Activated naive CD8-positive, alpha-beta T cell treated with anti-CD3 and anti-CD28 coated beads, Interleukin-2, amount 50 U/mL, for 16 hours (primary cell): ENCODE measurements at regions not wholly inside any gene's neighbourhood (a gene's known extent, or its start where the extent isn't known, plus 50 kb on each side); places are given as distances from the start of the nearest gene placed in this dataset.
"Not testable (repeated sequence)": the region's sequence is repeated elsewhere in the genome, so short reads cannot be mapped to it uniquely, and the experiment has no call there.

Source experiments
- DNase-seq: peaks from one replicate; pipeline ENCODE4 v3.0.0-alpha.2; 2020; ENCODE audit warnings: low read depth, low spot score

GRCh38 chr6:51224580-51225240, 406.0 kb downstream of the TFAP2B start:
- DNase-seq, result not testable (repeated sequence)

DNA sequence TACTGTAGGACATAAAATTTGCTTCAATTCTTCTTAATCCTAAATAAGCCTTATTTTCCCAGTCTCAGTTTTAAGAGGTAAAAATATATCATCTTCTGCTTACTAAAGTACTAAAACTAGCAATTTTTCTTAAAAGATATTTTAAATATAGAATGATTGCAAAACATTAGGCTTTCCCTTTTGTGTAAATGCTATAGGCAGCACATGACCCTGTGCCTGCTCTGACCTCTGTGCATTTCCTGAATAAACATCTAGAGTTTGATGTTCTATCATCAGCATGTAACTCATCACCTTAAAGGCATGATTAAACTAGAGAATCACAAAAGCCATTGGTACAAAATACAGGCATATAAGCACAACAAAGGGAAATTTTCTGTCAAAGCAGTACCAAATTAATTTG, 422.7 kb downstream of the TFAP2B start:
- no peak for DNase-seq

- DNase-seq, result no peak
These were observed 431.1 kb downstream of the TFAP2B start for GRCh38 chr6:51249798-51250197.

DNA sequence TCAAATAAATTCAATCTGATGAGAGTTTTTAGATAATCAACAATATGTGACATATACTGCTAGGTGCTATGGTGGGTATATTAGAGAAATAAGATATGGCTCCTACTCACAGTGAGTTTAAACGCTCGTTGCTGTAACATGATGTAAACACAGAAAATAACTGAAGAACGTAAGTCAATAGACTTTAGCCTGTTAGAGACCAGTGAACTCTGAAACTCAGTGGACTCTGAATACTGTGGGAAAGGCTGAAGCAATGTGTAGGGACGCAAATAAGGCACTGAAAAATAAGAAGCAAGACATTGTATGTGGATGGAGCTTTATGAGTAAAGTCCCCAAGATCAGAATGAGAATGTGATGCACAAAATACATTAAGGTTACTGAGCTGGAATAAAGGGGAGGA, 431.6 kb downstream of the TFAP2B start:
- DNase-seq, result no peak

DNA sequence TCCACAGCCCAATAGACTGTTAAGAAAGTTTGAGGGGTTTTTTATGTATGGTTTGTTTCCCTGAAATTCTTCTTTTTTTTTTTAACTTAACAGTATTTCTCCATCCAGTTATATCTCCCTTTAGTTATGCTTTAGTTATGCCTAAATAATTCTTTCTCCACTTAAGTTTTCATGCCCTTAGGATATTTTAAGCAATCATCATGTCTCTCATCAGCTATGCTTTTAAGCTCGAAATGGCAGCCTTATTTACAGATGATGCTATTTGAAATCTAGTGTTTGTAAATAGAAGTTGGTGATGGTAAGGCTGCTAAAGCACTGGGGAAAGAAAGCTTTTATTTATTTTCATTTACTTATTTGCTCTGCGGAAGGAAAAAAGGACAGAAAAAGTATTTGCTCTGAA, 439.3 kb downstream of the TFAP2B start:
- DNase-seq, result no peak

GRCh38 chr6:51260003-51260402, 441.3 kb downstream of the TFAP2B start:
- DNase-seq, result no peak

- no peak for DNase-seq
These were observed 443.0 kb downstream of the TFAP2B start for GRCh38 chr6:51261691-51262090.

DNA sequence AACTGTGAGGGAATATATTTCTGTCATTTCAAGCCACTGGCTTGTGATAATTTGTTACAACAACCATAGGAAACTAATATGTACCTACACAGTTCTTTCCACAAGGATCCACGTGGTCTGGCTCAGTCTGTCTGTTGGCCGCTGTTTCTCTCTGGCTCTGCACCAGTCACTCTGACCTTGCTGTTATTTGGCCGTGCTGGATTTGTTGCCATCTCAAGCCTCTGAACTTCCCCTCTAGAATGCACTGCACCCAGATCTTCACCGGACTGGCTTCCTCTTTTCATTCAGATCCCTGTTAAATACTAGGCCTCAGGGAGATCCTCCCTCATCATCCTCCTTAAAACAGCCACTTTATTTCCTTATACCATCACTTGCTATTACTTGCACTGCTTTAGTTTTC, 446.8 kb downstream of the TFAP2B start:
- no peak for DNase-seq

- DNase-seq, result no peak
These were observed 447.9 kb downstream of the TFAP2B start for GRCh38 chr6:51266604-51267003.

- DNase-seq, result no peak
These were observed 450.0 kb downstream of the TFAP2B start for GRCh38 chr6:51268666-51269065.

DNA sequence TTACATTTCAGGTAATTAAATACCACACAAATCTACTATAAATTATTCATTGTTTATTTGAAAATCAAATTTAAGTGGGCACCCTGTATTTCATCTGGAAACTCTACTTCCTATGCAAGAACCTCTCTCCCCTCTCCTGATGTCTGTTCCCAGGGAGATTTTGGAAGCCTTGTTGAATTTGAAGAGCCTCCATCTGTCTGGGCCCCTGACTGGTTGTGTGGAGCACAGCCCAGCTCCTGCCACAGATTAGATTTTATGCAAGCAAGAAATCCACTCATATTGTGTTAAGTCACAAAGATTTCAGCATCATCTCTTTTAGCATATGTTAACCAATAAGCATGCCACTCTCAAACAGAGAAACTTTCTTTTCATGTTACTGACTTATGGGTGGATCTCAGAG, 451.2 kb downstream of the TFAP2B start:
- DNase-seq, result no peak

GRCh38 chr6:51271615-51272014, 452.9 kb downstream of the TFAP2B start:
- DNase-seq, result no peak

GRCh38 chr6:51273228-51273961, 454.7 kb downstream of the TFAP2B start:
- DNase-seq, result no peak

DNA sequence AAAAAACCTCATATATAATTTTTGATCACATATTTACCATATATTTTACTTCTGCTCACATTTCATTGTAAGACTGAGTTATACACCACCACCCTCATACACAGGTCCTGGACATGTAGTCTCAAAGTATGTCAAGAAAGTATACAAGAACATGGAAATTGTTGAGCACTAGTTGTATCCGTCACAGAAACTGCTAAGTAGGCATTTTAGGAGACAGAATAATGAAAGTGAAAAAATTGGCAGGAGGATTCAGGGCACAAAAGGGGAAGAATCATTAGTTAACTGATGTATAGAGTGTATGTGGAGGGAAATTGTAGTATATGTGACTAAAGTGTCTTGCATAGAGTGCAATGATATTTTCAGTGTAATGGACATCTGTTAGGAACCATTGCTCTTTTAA, 458.8 kb downstream of the TFAP2B start:
- DNase-seq, result no peak

- DNase-seq, result no peak
These were observed 463.4 kb downstream of the TFAP2B start for GRCh38 chr6:51282026-51282425.

DNA sequence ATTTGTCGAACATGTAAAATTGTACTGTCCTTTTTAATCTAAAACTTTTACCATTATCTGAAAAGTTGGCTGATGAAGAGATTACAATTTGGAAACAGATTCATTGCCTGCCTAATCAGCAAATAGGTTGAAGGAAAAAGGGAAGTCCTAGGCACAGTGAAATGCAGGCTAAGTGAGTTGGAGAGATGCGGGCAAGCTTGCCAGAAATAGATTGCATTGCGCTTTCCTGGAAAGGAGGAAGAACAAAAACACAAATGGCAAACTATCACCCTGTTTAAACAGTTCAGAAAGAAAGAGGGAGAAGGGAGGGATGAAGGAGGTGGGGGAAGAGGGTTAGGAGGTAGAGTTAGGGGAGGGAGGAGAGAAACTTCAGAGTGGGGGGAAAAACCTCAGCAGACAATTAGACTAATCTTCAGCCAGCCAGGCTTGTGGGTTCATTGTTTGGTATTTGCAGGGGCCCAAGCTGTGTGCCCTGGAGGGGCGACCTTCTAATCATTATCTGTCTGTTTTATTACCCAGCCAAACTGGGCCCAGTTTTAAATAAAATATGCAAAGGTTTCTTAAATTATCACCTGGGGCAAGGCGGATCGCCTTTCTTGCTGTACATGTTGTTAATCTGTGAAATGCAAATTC, 465.2 kb downstream of the TFAP2B start:
- DNase-seq, result no peak

- DNase-seq, result no peak
These were observed 467.2 kb downstream of the TFAP2B start for GRCh38 chr6:51285876-51286275.

DNA sequence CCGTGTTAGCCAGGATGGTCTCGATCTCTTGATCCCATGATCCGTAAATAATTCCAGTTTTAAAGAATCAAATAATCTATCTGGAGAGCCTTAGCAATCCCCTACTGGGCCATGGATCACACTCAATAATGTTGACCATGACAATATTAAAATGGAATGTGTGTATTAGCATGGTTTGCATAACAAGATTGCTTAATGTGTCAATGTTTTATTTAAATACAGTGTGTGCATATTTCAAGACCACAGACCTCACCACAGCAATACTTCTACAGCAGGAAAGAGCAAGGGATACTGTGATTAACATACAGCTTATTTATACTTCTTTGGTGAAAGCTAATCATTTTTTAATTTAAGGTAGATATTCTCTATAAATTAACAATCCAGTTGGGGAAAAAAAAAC, 470.4 kb downstream of the TFAP2B start:
- DNase-seq, result no peak

DNA sequence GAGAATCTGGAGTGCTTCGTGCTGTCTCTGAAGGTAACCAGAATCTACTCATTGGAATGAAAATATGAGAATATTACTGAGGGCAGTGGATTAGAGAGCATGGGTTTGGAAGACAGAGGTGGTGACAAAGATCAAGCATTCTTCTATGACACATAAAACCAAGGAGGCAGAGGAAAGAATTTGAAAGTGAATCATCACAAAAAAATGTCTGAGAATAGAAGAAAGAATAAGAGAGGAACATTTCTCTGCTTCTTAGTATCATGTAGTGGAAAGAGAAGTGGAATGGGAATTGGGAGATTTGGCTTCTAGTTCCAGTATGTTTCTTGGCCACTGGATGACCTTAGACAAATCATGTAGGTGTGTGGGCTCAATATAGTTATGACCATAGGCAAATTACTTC, 474.0 kb downstream of the TFAP2B start:
- DNase-seq, result no peak

DNA sequence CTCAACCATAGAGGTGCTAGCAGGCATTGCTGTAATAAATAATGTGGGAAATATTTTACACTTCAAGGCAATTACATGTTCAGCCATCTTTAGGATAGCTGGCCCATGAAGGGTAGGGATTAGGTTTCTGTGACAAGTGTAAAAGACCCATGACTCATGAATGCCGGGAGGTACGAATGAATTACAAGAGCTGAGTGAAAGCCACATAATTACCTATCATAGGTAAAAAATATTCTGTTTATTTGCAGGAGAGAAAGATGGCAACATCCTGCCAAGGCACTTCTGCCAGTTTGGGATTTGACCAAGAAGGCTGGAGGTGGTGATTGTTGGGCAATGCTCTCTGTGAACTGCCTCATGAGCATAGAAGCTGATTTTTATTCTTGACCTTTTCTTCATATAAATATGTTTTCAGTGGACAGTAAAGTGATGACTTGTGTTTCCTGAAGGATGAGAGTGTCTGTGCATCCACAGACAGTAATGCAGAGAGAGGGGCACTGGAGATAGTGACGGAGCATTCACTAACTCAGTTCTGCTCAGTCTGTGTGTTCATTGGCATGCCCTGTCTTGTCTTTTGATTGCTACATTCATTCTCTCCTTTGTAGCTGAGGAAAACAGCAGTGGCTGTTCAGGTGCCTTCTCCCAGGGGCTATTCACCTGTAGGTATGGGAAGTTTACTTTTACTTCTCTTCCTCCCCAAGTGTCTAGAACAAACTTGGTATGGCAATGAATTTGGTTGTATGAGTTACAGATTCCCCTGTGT, 481.1 kb downstream of the TFAP2B start:
- DNase-seq, result no peak

GRCh38 chr6:51300510-51300909, 481.8 kb downstream of the TFAP2B start:
- no peak for DNase-seq

- DNase-seq, result no peak
These were observed 483.3 kb downstream of the TFAP2B start for GRCh38 chr6:51301962-51302361.
